ENCODE measurements at regions not wholly inside any gene's neighbourhood (a gene's known extent, or its start where the extent isn't known, plus 50 kb on each side); places are given as distances from the start of the nearest gene placed in this dataset.

DNA sequence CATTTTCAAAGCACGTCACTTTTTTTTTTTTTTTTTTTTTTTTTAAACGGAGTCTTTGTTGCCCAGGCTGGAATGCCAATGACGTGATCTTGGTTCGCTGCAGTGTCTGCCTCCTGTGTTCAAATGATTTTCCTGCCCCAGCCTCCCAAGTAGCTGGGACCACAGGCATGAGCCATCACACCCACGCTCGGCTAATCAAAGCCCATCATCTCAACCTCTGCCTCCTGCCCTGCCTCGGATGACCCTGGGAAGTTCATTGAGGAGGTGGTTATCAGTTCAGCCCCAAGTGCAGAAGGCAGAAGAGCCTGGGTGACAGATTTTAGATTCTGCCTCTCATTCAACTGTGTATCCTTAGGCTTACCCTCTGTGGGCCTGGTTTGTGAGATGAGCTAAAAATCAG is 484.9 kb upstream of the EEF2KMT start:
- Mint-ChIP-seq H3K4me3 (no peak overlapping the region), H3K36me3 (ENCODE audit: insufficient read depth) (no peaks in the 10 kb centered on the region), H3K27me3 (ENCODE audit: low read depth) (peaks cover 4% of the 10 kb centered on the region), H3K4me1 (ENCODE audit: low read depth) (no peaks in the 10 kb centered on the region), H3K9me3 (no peaks in the 10 kb centered on the region)
- DNase-seq (no peak), ATAC-seq (no peak)

DNA sequence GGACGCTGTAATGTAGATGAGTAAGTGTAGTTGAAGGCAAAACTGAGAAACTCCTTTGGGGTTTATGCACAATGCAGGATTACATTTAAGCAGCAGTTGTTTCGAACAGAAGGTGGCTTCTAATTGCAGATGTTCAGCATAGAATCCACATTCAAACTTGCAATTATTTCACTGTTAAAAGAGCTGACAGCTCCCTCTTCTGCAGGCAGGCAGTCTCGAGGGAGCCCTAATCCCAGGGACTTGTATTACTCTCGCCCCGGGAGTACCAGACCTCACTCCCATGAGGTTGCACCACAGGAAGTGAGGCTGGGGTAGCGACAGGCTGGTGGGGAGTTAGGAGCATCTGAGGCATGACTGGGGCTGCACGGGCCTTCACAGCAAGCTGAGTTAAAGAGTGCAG is 484.3 kb upstream of the EEF2KMT start:
- H3K36me3 Mint-ChIP-seq (ENCODE audit: insufficient read depth) = no peaks in the 10 kb centered on the region
- H3K9me3 Mint-ChIP-seq = no peaks in the 10 kb centered on the region
- no peak for DNase-seq
- H3K27me3 Mint-ChIP-seq (ENCODE audit: low read depth) = peaks cover 4% of the 10 kb centered on the region
- ATAC-seq = no peak
- H3K4me1 Mint-ChIP-seq (ENCODE audit: low read depth) = no peaks in the 10 kb centered on the region
- H3K4me3 Mint-ChIP-seq = no peak overlapping the region

DNA sequence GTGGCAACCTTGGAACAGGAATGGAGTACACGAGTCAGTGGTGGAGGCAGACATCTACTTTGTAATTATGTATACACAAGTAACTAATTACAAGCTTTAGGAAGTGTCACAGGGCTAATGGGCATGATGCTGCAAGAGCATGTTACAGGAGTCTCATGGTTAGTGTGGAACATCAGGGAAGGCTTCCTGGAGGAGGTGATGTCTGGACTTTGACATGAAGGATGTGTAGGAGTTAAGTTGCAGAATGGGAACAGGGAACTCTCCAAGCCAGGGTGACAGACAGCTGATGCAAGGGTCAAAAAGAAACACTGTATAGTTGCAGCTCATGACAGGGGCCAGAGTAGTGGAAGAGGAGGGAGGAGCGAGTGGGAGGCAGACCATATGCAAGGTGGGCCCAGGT is 483.8 kb upstream of the EEF2KMT start:
- Mint-ChIP-seq H3K27me3 (ENCODE audit: low read depth) (peaks cover 4% of the 10 kb centered on the region), H3K9me3 (no peaks in the 10 kb centered on the region), H3K4me1 (ENCODE audit: low read depth) (no peaks in the 10 kb centered on the region), H3K4me3 (no peak overlapping the region), H3K36me3 (ENCODE audit: insufficient read depth) (no peaks in the 10 kb centered on the region)
- ATAC-seq = no peak
- no peak for DNase-seq

DNA sequence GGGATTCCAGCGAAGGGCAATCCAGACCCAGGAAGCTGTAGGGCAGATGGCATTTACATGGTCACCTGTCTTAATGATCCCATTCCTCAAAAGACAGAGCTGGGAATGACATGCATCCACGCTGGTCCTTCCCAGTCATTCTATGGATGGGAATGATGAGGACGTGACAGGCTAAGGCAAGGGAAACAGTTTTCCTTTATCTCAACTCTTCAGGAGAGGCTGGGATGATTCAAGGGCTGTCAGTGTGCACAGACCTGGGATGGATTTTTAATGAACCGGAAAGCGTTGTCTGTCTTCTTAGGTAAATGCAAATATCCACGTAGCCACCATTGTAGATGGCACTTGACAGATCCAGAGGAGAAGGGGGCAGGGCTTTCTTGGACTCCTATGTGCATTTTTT is 483.2 kb upstream of the EEF2KMT start:
- Mint-ChIP-seq H3K9me3 (no peaks in the 10 kb centered on the region), H3K4me1 (ENCODE audit: low read depth) (no peaks in the 10 kb centered on the region), H3K27me3 (ENCODE audit: low read depth) (peaks cover 4% of the 10 kb centered on the region), H3K4me3 (no peak overlapping the region), H3K36me3 (ENCODE audit: insufficient read depth) (no peaks in the 10 kb centered on the region)
- ATAC-seq (no peak), DNase-seq (no peak)

DNA sequence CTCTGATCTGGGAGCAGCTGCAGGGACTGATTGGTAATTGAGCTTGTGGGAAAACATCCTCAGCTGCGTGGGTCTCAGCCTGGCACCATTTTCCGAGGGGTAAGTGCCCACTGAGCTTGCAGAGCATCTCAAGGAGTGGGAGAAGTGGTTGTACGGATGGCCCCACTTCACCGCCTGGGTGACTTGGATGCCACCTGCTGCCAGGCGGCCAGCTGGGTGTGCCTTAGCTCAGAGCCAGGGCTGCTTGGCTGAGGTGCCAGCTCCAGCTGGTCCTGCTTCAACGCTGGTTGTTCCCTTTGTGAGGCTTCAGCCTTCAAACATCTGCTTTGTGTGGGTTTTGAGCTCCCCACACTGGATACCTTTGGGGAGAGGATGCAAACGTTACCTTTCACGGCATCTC is 482.7 kb upstream of the EEF2KMT start:
- Mint-ChIP-seq H3K9me3 (no peaks in the 10 kb centered on the region), H3K27me3 (ENCODE audit: low read depth) (peaks cover 4% of the 10 kb centered on the region), H3K4me1 (ENCODE audit: low read depth) (no peaks in the 10 kb centered on the region), H3K4me3 (no peak overlapping the region), H3K36me3 (ENCODE audit: insufficient read depth) (no peaks in the 10 kb centered on the region)
- ATAC-seq = no peak
- no peak for DNase-seq

DNA sequence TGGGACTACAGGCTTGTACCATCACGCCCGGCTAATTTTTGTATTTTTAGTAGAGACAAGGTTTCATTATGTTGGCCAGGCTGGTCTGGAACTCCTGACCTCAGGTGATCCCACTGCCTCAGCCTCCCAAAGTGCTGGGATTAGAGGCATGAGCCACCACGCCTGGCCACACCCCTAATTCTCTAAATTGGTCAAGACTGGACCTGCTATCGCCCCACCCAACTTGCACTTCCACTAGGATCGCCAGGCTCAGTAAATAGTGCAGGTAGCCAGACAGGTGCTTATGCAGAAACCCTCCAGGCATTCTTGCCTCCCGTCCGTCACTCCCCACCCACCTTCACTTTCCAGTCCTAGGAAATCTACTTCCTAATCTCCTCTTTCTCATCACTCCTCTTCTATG is 481.4 kb upstream of the EEF2KMT start:
- ATAC-seq (no peak), DNase-seq (no peak)
- H3K27me3 Mint-ChIP-seq (ENCODE audit: low read depth) = peaks cover 4% of the 10 kb centered on the region
- H3K4me1 Mint-ChIP-seq (ENCODE audit: low read depth) = no peaks in the 10 kb centered on the region
- H3K9me3 Mint-ChIP-seq = no peaks in the 10 kb centered on the region
- no peaks in the 10 kb centered on the region for H3K36me3 Mint-ChIP-seq (ENCODE audit: insufficient read depth)
- H3K4me3 Mint-ChIP-seq = no peak overlapping the region

DNA sequence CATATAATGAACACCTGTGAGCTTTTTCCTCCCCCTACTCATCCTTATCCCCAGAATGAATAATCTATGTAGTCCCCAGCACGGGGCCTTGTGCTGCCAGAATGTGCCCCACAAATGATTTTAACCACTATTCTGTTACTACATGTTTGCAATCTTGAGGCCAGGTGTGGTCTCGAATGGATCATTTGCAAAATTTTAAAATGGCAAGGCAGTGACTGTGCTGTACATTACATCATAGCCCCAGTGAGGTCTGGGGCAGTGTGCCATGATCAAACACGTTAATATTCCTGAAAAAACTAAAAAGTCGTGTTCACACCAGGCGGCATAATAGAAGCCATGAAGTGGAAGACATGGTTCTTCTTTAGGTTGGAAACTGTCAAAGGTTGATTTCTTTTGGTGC is 479.9 kb upstream of the EEF2KMT start:
- H3K36me3 Mint-ChIP-seq (ENCODE audit: insufficient read depth) = no peaks in the 10 kb centered on the region

DNA sequence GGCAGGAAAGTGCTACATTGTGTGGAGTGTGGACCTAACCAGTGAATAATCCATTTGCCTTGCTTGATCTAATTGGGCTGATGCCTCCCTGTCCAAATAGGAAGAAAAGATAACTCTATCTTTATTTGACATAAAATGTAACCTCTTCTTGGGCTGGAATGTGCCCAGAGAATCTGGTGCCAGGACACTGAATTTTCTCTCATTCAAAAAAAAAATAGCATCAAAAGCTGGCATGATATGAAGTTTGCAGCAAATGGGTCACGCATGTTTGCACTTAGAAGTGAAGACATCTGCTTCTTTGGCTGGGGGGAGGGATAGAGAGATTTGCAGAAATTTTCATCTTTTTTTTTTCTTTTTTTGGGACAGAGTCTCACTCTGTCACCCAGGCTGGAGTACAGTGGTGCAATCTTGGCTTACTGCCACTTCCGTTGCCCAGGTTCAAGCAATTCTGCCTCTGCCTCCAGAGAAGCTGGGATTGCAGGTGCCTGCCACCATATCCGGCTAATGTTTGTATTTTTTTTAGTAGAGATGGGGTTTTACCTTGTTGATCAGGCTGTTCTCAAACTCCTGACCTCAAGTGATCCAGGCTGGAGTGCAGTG is 478.2 kb upstream of the EEF2KMT start:
- DNase-seq (no peak), ATAC-seq (no peak)
- Mint-ChIP-seq H3K36me3 (ENCODE audit: insufficient read depth) (no peaks in the 10 kb centered on the region), H3K9me3 (peaks cover 6% of the 10 kb centered on the region), H3K4me3 (no peak overlapping the region), H3K4me1 (ENCODE audit: low read depth) (no peaks in the 10 kb centered on the region), H3K27me3 (ENCODE audit: low read depth) (peaks cover 4% of the 10 kb centered on the region)

More for the DNA sequence above, 479.9 kb upstream of the EEF2KMT start:
- no peaks in the 10 kb centered on the region for H3K4me1 Mint-ChIP-seq (ENCODE audit: low read depth)
- no peak overlapping the region for H3K4me3 Mint-ChIP-seq
- ATAC-seq (no peak), DNase-seq (no peak)
- peaks cover 4% of the 10 kb centered on the region for H3K9me3 Mint-ChIP-seq
- H3K27me3 Mint-ChIP-seq (ENCODE audit: low read depth) = peaks cover 4% of the 10 kb centered on the region

DNA sequence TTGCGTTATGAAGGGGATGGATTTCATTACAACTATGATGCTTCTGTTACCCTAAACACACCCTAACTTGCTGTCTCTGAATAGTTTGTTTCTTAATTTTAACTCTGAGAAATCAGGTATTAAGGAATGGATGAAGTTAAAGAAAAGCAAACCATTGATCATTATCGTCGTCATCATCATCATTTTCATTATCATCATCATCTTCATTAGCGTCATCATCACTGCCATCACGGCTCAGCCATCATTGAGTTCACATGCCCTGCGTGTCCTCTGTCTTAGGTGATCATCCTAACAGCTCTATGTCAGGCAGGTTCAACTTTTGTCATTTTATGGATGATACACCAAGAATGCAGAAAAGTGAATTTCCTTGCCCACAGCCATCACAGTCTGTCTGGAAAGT is 477.5 kb upstream of the EEF2KMT start:
- Mint-ChIP-seq H3K4me3 (no peak overlapping the region), H3K36me3 (ENCODE audit: insufficient read depth) (no peaks in the 10 kb centered on the region), H3K9me3 (peaks cover 6% of the 10 kb centered on the region), H3K27me3 (ENCODE audit: low read depth) (peaks cover 4% of the 10 kb centered on the region), H3K4me1 (ENCODE audit: low read depth) (no peaks in the 10 kb centered on the region)
- ATAC-seq (no peak), DNase-seq (no peak)

DNA sequence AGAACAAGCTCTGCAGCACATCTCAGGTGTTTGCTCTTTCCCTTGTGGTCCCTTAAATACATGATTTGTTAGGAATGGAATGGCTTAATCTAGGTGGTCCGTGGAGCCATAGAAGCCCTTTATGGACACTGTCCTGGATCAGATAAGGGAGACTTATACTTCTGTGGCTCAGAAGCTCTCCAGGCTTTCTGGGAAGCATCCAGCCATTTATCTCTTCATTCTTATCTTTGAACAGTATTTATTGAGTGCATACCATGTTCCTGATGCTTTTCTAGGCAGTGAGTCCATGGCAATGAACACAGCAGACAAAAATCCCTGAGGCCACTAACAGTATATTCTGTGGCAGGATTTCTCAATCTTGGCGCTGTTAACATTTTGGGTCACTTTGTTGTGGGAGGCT is 474.5 kb upstream of the EEF2KMT start:
- Mint-ChIP-seq H3K4me3 (no peak overlapping the region), H3K36me3 (ENCODE audit: insufficient read depth) (no peaks in the 10 kb centered on the region), H3K9me3 (peaks cover 6% of the 10 kb centered on the region), H3K27me3 (ENCODE audit: low read depth) (no peaks in the 10 kb centered on the region), H3K4me1 (ENCODE audit: low read depth) (no peaks in the 10 kb centered on the region)
- no peak for ATAC-seq
- no peak for DNase-seq

DNA sequence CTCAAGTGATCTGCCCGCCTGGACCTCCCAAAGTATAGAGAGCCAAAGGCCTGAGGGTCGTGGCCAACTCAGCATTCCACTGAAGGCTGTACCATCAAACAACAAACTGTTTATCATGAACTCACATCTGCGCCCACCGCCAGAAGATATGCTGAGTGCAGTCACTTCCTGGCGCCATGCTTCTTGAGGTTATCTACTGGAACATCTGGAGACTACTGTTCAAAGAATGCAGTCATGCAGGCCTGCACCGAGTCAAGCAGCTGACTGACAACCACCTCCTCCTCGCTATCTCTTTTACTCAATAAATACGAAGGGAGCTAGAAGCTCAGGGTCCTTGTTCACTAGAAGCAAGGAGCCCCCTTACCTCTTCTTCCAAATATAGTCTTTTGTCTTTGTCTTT is 473.9 kb upstream of the EEF2KMT start:
- Mint-ChIP-seq H3K36me3 (ENCODE audit: insufficient read depth) (no peaks in the 10 kb centered on the region), H3K27me3 (ENCODE audit: low read depth) (no peaks in the 10 kb centered on the region), H3K9me3 (peaks cover 6% of the 10 kb centered on the region), H3K4me3 (no peak overlapping the region), H3K4me1 (ENCODE audit: low read depth) (no peaks in the 10 kb centered on the region)
- no peak for DNase-seq
- ATAC-seq = no peak

DNA sequence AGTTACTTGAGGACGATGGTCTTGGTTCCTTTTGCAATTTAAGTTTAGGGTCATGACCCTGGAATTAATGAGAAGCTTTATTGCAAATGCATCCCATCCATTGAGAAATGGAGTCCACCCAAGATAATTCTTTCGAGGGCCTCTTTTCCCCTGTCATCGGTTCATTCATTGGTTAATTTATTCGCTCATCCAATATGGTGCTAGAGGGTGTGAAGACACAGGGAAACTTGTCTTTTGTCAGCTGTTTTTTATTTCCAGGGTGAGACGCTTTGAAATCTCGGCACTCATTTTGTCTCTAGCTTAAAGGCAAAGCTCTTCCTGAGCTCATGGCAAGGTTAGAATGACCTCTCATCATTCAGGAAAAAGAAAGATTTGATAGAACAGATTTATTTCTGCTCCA is 464.2 kb upstream of the EEF2KMT start:
- H3K36me3 Mint-ChIP-seq (ENCODE audit: insufficient read depth) = no peaks in the 10 kb centered on the region
- DNase-seq (no peak), ATAC-seq (no peak)
- H3K4me3 Mint-ChIP-seq = no peak overlapping the region
- H3K4me1 Mint-ChIP-seq (ENCODE audit: low read depth) = no peaks in the 10 kb centered on the region
- H3K9me3 Mint-ChIP-seq = peaks cover 17% of the 10 kb centered on the region
- H3K27me3 Mint-ChIP-seq (ENCODE audit: low read depth) = no peaks in the 10 kb centered on the region

DNA sequence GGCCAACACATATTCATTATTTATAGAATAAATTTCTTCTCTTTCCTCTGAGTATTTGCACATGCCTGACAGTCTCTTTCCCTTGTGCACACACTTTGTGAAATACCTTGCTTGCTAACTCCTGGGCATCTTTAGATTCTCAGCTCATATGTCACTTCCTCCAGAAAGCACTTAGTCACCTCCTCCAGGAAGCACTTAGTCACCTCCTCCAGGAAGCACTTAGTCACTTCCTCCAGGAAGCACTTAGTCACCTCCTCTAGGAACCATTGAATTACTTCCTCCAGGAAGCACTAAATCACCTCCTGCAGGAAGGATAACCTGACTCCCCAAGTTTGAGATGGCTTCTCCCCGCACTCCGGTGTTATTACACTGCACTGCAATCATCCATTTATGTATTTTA is 462.5 kb upstream of the EEF2KMT start:
- no peak for DNase-seq
- H3K9me3 Mint-ChIP-seq = peaks cover 17% of the 10 kb centered on the region
- peak in 1 of 2 donors; percentile 27 for ATAC-seq

DNA sequence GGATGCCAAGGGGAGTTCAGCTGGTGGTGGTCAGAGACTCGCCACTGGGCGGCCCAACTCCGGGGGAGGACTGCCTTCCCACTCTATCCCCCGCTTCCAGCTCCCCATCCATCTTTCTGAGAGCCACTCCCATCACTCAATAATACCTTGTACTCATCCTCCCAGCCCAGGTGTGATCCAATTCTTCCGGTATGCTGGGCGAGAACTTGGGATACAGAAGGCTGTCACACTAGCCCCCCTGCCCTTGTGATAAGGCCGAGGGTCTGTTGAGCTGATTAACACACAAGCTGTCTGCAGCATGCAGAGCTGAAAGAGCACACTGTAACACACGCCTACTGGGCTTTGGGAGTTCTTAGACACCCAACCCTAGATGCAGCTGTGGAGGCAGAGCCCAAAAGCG is 460.4 kb upstream of the EEF2KMT start:
- Mint-ChIP-seq H3K4me3 (no peak overlapping the region), H3K36me3 (ENCODE audit: insufficient read depth) (no peaks in the 10 kb centered on the region), H3K9me3 (peaks cover 17% of the 10 kb centered on the region), H3K27me3 (ENCODE audit: low read depth) (no peaks in the 10 kb centered on the region), H3K4me1 (ENCODE audit: low read depth) (no peaks in the 10 kb centered on the region)
- ATAC-seq (no peak), DNase-seq (no peak)

More for the DNA sequence above, 462.5 kb upstream of the EEF2KMT start:
- H3K27me3 Mint-ChIP-seq (ENCODE audit: low read depth) = no peaks in the 10 kb centered on the region
- H3K4me3 Mint-ChIP-seq = no peak overlapping the region
- no peaks in the 10 kb centered on the region for H3K4me1 Mint-ChIP-seq (ENCODE audit: low read depth)
- H3K36me3 Mint-ChIP-seq (ENCODE audit: insufficient read depth) = no peaks in the 10 kb centered on the region

DNA sequence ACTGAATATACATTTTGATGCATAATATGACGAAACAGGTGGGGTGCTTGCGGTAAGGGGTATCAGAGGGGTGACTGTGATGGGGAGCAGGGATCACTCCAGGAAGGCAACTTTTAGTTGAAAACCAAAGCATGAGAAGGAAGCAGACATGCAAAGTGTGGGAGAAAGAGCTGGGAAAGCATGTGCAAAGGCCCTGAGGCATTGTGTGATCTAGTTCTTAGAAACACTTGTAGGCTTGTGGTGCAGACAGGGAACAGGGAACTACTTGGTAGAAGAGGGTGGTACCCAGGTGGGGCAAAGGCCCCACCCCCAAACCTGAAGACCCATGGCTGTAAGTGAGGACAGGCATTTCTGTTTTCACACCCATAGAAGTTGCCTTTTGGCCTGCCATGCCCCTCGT is 459.9 kb upstream of the EEF2KMT start:
- no peak for ATAC-seq

More for the DNA sequence above, 459.9 kb upstream of the EEF2KMT start:
- no peaks in the 10 kb centered on the region for H3K27me3 Mint-ChIP-seq (ENCODE audit: low read depth)
- H3K4me3 Mint-ChIP-seq = no peak overlapping the region
- no peaks in the 10 kb centered on the region for H3K4me1 Mint-ChIP-seq (ENCODE audit: low read depth)
- DNase-seq = no peak
- peaks cover 17% of the 10 kb centered on the region for H3K9me3 Mint-ChIP-seq
- no peaks in the 10 kb centered on the region for H3K36me3 Mint-ChIP-seq (ENCODE audit: insufficient read depth)
